RWPE2 (cell line): ENCODE measurements at regions not wholly inside any gene's neighbourhood (a gene's known extent, or its start where the extent isn't known, plus 50 kb on each side); places are given as distances from the start of the nearest gene placed in this dataset.

ENCODE experiments used
- ATAC-seq: fragments of 200-7000 bp; cut with Tn5 transposase; 3 replicates; pipeline ENCODE4 v1.9.1; 2021; ENCODE audit warnings: low read depth
- DNase-seq: peaks from one replicate; pipeline ENCODE4 v3.0.0-alpha.2; 2020; ENCODE audit warnings: low spot score
- H3K27ac ChIP-seq: fragments of 450-650 bp; 2 replicates; pipeline ENCODE4 v1.5.1; 2017; ENCODE audit warnings: mild to moderate bottlenecking; ENCODE audit not compliant: poor library complexity, severe bottlenecking
- H3K27me3 ChIP-seq: fragments of 250-450 bp; sonication (Bioruptor Pico); 2 replicates; pipeline ENCODE4 v1.5.1; 2021; ENCODE audit warnings: mild to moderate bottlenecking, moderate library complexity; ENCODE audit not compliant: insufficient read depth, poor library complexity, severe bottlenecking
- H3K36me3 ChIP-seq: fragments of 250-450 bp; sonication (Bioruptor Pico); 2 replicates; pipeline ENCODE4 v1.5.1; 2020; ENCODE audit warnings: low read depth, mild to moderate bottlenecking, moderate library complexity
- H3K4me1 ChIP-seq: fragments of 250-450 bp; sonication (Bioruptor Pico); 2 replicates; pipeline ENCODE4 v1.5.1; 2021; ENCODE audit warnings: mild to moderate bottlenecking, moderate library complexity; ENCODE audit not compliant: insufficient read depth, poor library complexity, severe bottlenecking
- H3K4me3 ChIP-seq: fragments of 250-450 bp; sonication (Bioruptor Pico); 2 replicates; pipeline ENCODE4 v1.5.1; 2021; ENCODE audit warnings: mild to moderate bottlenecking, moderate library complexity; ENCODE audit not compliant: severe bottlenecking
- H3K9me3 ChIP-seq: fragments of 250-450 bp; sonication (Bioruptor Pico); 2 replicates; pipeline ENCODE4 v1.5.1; 2021; ENCODE audit warnings: mild to moderate bottlenecking, moderate library complexity; ENCODE audit not compliant: severe bottlenecking
- CTCF ChIP-seq: fragments of 450-650 bp; IDR thresholded peaks from one replicate; pipeline ENCODE4 v1.5.1; 2017; ENCODE audit warnings: mild to moderate bottlenecking, moderate library complexity; ENCODE audit not compliant: poor library complexity, severe bottlenecking

GRCh38 chr2:18432999-18433398 lies 127.5 kb downstream of the RDH14 start:
- H3K27me3 ChIP-seq = no peaks in the 10 kb centered on the region
- H3K27ac ChIP-seq = no peak overlapping the region
- ATAC-seq (no peak), DNase-seq (no peak)
- no peak overlapping the region for H3K4me3 ChIP-seq
- H3K36me3 ChIP-seq = no peaks in the 10 kb centered on the region
- no peak for TF ChIP-seq CTCF
- no peaks in the 10 kb centered on the region for H3K4me1 ChIP-seq
- H3K9me3 ChIP-seq = no peaks in the 10 kb centered on the region

GRCh38 chr2:18430996-18431748 lies 129.3 kb downstream of the RDH14 start:
- DNase-seq (no peak), ATAC-seq (no peak)
- Histone ChIP-seq H3K4me3 (no peak overlapping the region), H3K27me3 (no peaks in the 10 kb centered on the region), H3K27ac (no peak overlapping the region), H3K9me3 (no peaks in the 10 kb centered on the region), H3K36me3 (no peaks in the 10 kb centered on the region), H3K4me1 (no peaks in the 10 kb centered on the region)
- TF ChIP-seq CTCF = no peak

GRCh38 chr2:18428516-18428915 lies 131.9 kb downstream of the RDH14 start:
- Histone ChIP-seq H3K27me3 (no peaks in the 10 kb centered on the region), H3K4me1 (no peaks in the 10 kb centered on the region), H3K27ac (no peak overlapping the region), H3K36me3 (no peaks in the 10 kb centered on the region), H3K4me3 (no peak overlapping the region), H3K9me3 (no peaks in the 10 kb centered on the region)
- no peak for DNase-seq
- ATAC-seq = no peak
- TF ChIP-seq CTCF = no peak

GRCh38 chr2:18427762-18428161 lies 132.7 kb downstream of the RDH14 start:
- Histone ChIP-seq H3K27me3 (no peaks in the 10 kb centered on the region), H3K27ac (no peak overlapping the region), H3K9me3 (no peaks in the 10 kb centered on the region), H3K4me1 (no peaks in the 10 kb centered on the region), H3K4me3 (no peak overlapping the region), H3K36me3 (no peaks in the 10 kb centered on the region)
- no peak for TF ChIP-seq CTCF
- DNase-seq (no peak), ATAC-seq (no peak)

GRCh38 chr2:18426174-18426573 lies 134.3 kb downstream of the RDH14 start:
- no peaks in the 10 kb centered on the region for H3K4me1 ChIP-seq
- H3K4me3 ChIP-seq = no peak overlapping the region
- no peak overlapping the region for H3K27ac ChIP-seq
- no peak for TF ChIP-seq CTCF
- ATAC-seq = no peak
- DNase-seq = no peak
- no peaks in the 10 kb centered on the region for H3K9me3 ChIP-seq
- H3K27me3 ChIP-seq = no peaks in the 10 kb centered on the region
- no peaks in the 10 kb centered on the region for H3K36me3 ChIP-seq
